Neural cell (in vitro differentiated cells): ENCODE measurements at regions not wholly inside any gene's neighbourhood (a gene's known extent, or its start where the extent isn't known, plus 50 kb on each side); places are given as distances from the start of the nearest gene placed in this dataset.

Experiments
- H2AFZ ChIP-seq: fragments of 200-600, 300-800 bp; sonication (generic), shearing (Covaris generic); 2 replicates; pipeline ENCODE4 v1.6.0; 2014; ENCODE audit warnings: low read depth, mild to moderate bottlenecking, antibody characterized with exemption, low read length, moderate library complexity
- H3F3A ChIP-seq: fragments of 200-600 bp; shearing (Covaris generic); 2 replicates; pipeline ENCODE4 v1.6.1; 2016; ENCODE audit warnings: mild to moderate bottlenecking, moderate library complexity, mixed read lengths, antibody characterized with exemption, low read length; ENCODE audit not compliant: insufficient read depth, poor library complexity, severe bottlenecking
- H3K27ac ChIP-seq: fragments of 200-600, 300-800 bp; sonication (generic), shearing (Covaris generic); 2 replicates; pipeline ENCODE4 v1.5.1; 2014; ENCODE audit warnings: mild to moderate bottlenecking, low read length, moderate library complexity
- H3K27me3 ChIP-seq: fragments of 300-800, 200-600 bp; sonication (generic), shearing (Covaris generic); 2 replicates; pipeline ENCODE4 v1.6.0; 2014; ENCODE audit warnings: mild to moderate bottlenecking, low read depth, low read length, moderate library complexity; ENCODE audit not compliant: insufficient read depth
- H3K36me3 ChIP-seq: fragments of 300-800, 200-600 bp; sonication (generic), shearing (Covaris generic); 2 replicates; pipeline ENCODE4 v1.5.1; 2014; ENCODE audit warnings: mild to moderate bottlenecking, antibody characterized with exemption, low read length, moderate library complexity; ENCODE audit not compliant: insufficient read depth
- H3K4me2 ChIP-seq: fragments of 300-800, 200-600 bp; sonication (generic), shearing (Covaris generic); 2 replicates; pipeline ENCODE4 v1.6.0; 2014; ENCODE audit warnings: mild to moderate bottlenecking, low read length
- H3K4me3 ChIP-seq: fragments of 300-800, 200-600 bp; sonication (generic), shearing (Covaris generic); 2 replicates; pipeline ENCODE4 v1.5.1; 2014; ENCODE audit warnings: mild to moderate bottlenecking, low read length, moderate library complexity
- H3K79me2 ChIP-seq: fragments of 200-600 bp; shearing (Covaris generic); replicated peaks from 2 replicates; pipeline ENCODE4 v1.6.0; 2014; ENCODE audit warnings: mild to moderate bottlenecking, low read length, moderate library complexity; ENCODE audit not compliant: insufficient read depth
- H3K9ac ChIP-seq: fragments of 300-800, 200-600 bp; sonication (generic), shearing (Covaris generic); 2 replicates; pipeline ENCODE4 v1.6.1; 2016; ENCODE audit warnings: mild to moderate bottlenecking, low read length, mixed read lengths
- H3K9me2 ChIP-seq: fragments of 200-600 bp; shearing (Covaris generic); 2 replicates; pipeline ENCODE4 v1.6.1; 2016; ENCODE audit warnings: mild to moderate bottlenecking, low read length, mixed read lengths; ENCODE audit not compliant: insufficient read depth
- H3K9me3 ChIP-seq: fragments of 200-600, 300-800 bp; sonication (generic), shearing (Covaris generic); 2 replicates; pipeline ENCODE4 v1.6.1; 2016; ENCODE audit warnings: mild to moderate bottlenecking, mixed run types, low read length, moderate library complexity, mixed read lengths
- H4K20me1 ChIP-seq: fragments of 200-600 bp; shearing (Covaris generic); 2 replicates; pipeline ENCODE4 v1.6.1; 2016; ENCODE audit warnings: mild to moderate bottlenecking, mixed run types; ENCODE audit not compliant: insufficient read depth
- CTCF ChIP-seq: fragments of 450-650 bp; IDR thresholded peaks from 2 replicates; pipeline ENCODE4 v1.5.1; 2014; ENCODE audit warnings: antibody characterized with exemption, mild to moderate bottlenecking, moderate library complexity; ENCODE audit not compliant: poor library complexity, severe bottlenecking
- EP300 ChIP-seq: fragments of 450-650 bp; conservative IDR thresholded peaks from 2 replicates; pipeline ENCODE4 v1.6.1; 2014; ENCODE audit warnings: antibody characterized with exemption, mild to moderate bottlenecking, moderate library complexity; ENCODE audit not compliant: poor library complexity, severe bottlenecking
- EZH2 ChIP-seq: fragments of 200-600, 300-800 bp; shearing (Covaris generic), sonication (generic); IDR thresholded peaks from 2 replicates; pipeline ENCODE4 v1.6.1; 2014; ENCODE audit warnings: antibody characterized with exemption, low read length, borderline replicate concordance, mild to moderate bottlenecking; ENCODE audit not compliant: insufficient read depth, poor library complexity, severe bottlenecking
- MXI1 ChIP-seq: fragments of 450-650 bp; conservative IDR thresholded peaks from 2 replicates; pipeline ENCODE4 v1.6.1; 2014; ENCODE audit warnings: antibody characterized with exemption, mild to moderate bottlenecking; ENCODE audit not compliant: poor library complexity, severe bottlenecking
- POLR2AphosphoS5 ChIP-seq: IDR thresholded peaks from 2 replicates; pipeline ENCODE4 v1.6.1; 2012
- RAD21 ChIP-seq: fragments of 450-650 bp; conservative IDR thresholded peaks from 2 replicates; pipeline ENCODE4 v1.6.1; 2014; ENCODE audit warnings: antibody characterized with exemption, mild to moderate bottlenecking, moderate library complexity
- SMC3 ChIP-seq: fragments of 450-650 bp; conservative IDR thresholded peaks from 2 replicates; pipeline ENCODE4 v1.6.1; 2014; ENCODE audit warnings: antibody characterized with exemption, mild to moderate bottlenecking, moderate library complexity; ENCODE audit not compliant: poor library complexity
- TAF1 ChIP-seq: IDR thresholded peaks from 2 replicates; pipeline ENCODE4 v1.6.1; 2012; ENCODE audit warnings: low read depth
- TF ChIP-seq, protein P1 (sequence below): IDR thresholded peaks from 2 replicates; pipeline ENCODE4 v1.6.1; 2012; ENCODE audit warnings: borderline replicate concordance

DNA sequence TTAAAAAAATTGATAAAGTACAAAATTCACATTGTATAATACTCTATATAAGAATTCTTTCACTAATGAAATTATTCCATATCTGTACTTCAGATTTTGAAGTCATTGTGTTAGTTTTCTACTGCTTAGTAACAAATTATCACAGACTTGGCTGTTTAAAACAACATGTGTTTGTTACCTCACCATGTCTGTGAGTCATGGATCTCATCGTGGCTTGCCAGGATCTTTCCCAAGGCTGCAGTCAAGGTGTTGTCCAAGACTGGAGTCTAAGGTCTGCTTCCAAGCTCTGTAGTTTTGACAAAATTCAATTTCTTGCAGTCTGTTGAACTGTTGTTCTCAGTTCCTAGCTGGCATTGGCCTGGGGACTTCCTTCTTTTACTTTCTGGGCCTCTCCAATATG lies 1286.9 kb downstream of the ADGRL3 start:
- Histone ChIP-seq H3F3A (no peaks in the 10 kb centered on the region), H3K27me3 (no peaks in the 10 kb centered on the region), H3K36me3 (no peaks in the 10 kb centered on the region), H4K20me1 (no peaks in the 10 kb centered on the region), H3K4me2 (no peak overlapping the region), H3K9me2 (no peaks in the 10 kb centered on the region), H2AFZ (no peak overlapping the region), H3K79me2 (no peaks in the 10 kb centered on the region), H3K9ac (no peak overlapping the region), H3K27ac (no peak overlapping the region), H3K9me3 (no peaks in the 10 kb centered on the region), H3K4me3 (no peak overlapping the region)
- TF ChIP-seq, protein P1, sequence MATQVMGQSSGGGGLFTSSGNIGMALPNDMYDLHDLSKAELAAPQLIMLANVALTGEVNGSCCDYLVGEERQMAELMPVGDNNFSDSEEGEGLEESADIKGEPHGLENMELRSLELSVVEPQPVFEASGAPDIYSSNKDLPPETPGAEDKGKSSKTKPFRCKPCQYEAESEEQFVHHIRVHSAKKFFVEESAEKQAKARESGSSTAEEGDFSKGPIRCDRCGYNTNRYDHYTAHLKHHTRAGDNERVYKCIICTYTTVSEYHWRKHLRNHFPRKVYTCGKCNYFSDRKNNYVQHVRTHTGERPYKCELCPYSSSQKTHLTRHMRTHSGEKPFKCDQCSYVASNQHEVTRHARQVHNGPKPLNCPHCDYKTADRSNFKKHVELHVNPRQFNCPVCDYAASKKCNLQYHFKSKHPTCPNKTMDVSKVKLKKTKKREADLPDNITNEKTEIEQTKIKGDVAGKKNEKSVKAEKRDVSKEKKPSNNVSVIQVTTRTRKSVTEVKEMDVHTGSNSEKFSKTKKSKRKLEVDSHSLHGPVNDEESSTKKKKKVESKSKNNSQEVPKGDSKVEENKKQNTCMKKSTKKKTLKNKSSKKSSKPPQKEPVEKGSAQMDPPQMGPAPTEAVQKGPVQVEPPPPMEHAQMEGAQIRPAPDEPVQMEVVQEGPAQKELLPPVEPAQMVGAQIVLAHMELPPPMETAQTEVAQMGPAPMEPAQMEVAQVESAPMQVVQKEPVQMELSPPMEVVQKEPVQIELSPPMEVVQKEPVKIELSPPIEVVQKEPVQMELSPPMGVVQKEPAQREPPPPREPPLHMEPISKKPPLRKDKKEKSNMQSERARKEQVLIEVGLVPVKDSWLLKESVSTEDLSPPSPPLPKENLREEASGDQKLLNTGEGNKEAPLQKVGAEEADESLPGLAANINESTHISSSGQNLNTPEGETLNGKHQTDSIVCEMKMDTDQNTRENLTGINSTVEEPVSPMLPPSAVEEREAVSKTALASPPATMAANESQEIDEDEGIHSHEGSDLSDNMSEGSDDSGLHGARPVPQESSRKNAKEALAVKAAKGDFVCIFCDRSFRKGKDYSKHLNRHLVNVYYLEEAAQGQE = no peak
- no peak for TF ChIP-seq MXI1
- no peak for TF ChIP-seq EP300

DNA sequence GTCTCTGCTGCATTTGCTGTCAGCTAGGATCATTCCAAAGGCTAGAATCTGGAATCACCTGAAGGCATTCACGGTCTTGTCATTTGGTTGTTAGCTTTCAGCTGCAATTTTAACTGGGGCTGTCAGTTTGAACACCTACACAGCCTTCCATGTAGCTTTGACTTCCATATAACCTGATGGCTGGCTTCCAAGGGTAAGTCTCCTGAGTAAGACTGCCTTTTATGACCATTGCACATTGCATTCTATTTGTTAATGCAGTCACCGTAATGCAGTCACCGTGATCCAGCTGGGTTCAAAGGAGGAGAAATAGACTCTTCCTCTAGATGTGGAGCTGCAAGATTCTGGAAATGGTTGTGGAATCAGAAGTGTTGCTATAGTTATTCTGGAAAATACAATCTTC lies 1284.2 kb downstream of the ADGRL3 start:
- no peaks in the 10 kb centered on the region for H3K79me2 ChIP-seq
- H4K20me1 ChIP-seq = no peaks in the 10 kb centered on the region
- no peak overlapping the region for H3K4me2 ChIP-seq
- no peak overlapping the region for H3K9ac ChIP-seq
- H3K4me3 ChIP-seq = no peak overlapping the region
- no peaks in the 10 kb centered on the region for H3K27me3 ChIP-seq
- H3K36me3 ChIP-seq = no peaks in the 10 kb centered on the region
- no peak overlapping the region for H2AFZ ChIP-seq
- no peaks in the 10 kb centered on the region for H3K9me2 ChIP-seq
- TF ChIP-seq POLR2AphosphoS5 (no peak), RAD21 (no peak), EZH2 (no peak), SMC3 (no peak), EP300 (no peak), CTCF (no peak), TAF1 (no peak), MXI1 (no peak)
- TF ChIP-seq, protein P1 = no peak
- no peaks in the 10 kb centered on the region for H3F3A ChIP-seq
- no peaks in the 10 kb centered on the region for H3K9me3 ChIP-seq
- H3K27ac ChIP-seq = no peak overlapping the region
